Large intestine (tissue), 3 donors: ENCODE measurements at regions not wholly inside any gene's neighbourhood (a gene's known extent, or its start where the extent isn't known, plus 50 kb on each side); places are given as distances from the start of the nearest gene placed in this dataset.

Experiments
- DNase-seq, 2 donors: peaks; one replicate each; pipeline versions ENCODE4 v3.0.0 to v3.0.0-alpha.2; 2013
- H3K27ac ChIP-seq: one replicate; pipeline ENCODE4 v1.5.1; 2013; ENCODE audit warnings: low read length
- H3K27me3 ChIP-seq: 2 replicates; pipeline ENCODE4 v1.6.1; 2013; ENCODE audit warnings: low read length; ENCODE audit not compliant: control insufficient read depth, insufficient read depth
- H3K36me3 ChIP-seq: 2 replicates; pipeline ENCODE4 v1.6.1; 2013; ENCODE audit warnings: low read length; ENCODE audit not compliant: control insufficient read depth, insufficient read depth
- H3K4me1 ChIP-seq: one replicate; pipeline ENCODE4 v1.6.1; 2013; ENCODE audit warnings: low read length; ENCODE audit not compliant: control insufficient read depth, insufficient read depth
- H3K4me3 ChIP-seq: one replicate; pipeline ENCODE4 v1.5.1; 2013; ENCODE audit warnings: low read length
- H3K9me3 ChIP-seq: one replicate; pipeline ENCODE4 v1.6.1; 2013; ENCODE audit warnings: mild to moderate bottlenecking, low read depth, low read length, moderate library complexity; ENCODE audit not compliant: control insufficient read depth
- whole genome bisulfite sequencing: methylation state at CpG from one replicate; pipeline ENCODE4 v1.1.5; 2013; ENCODE audit warnings: low lambda C conversion rate; ENCODE audit not compliant: insufficient coverage; 5-methylcytosine and 5-hydroxymethylcytosine counted together

GRCh38 chr11:28518825-28519224, 410.6 kb downstream of the METTL15 start:
- Histone ChIP-seq H3K27me3 (no peaks in the 10 kb centered on the region), H3K9me3 (no peaks in the 10 kb centered on the region), H3K27ac (no peak overlapping the region), H3K4me1 (no peaks in the 10 kb centered on the region), H3K4me3 (no peak overlapping the region), H3K36me3 (no peaks in the 10 kb centered on the region)
- no peak for DNase-seq

- H3K9me3 ChIP-seq, result peaks cover under 1% of the 10 kb centered on the region
- H3K36me3 ChIP-seq, result no peaks in the 10 kb centered on the region
- H3K4me3 ChIP-seq, result no peak overlapping the region
- DNase-seq, result no peak
- WGBS, result 33% methylated on average over 3 of the region's 5 CpGs
- H3K27me3 ChIP-seq, result no peaks in the 10 kb centered on the region
- H3K4me1 ChIP-seq, result no peaks in the 10 kb centered on the region
- no peak overlapping the region for H3K27ac ChIP-seq
Observed at GRCh38 chr11:28517621-28518020, 409.4 kb downstream of the METTL15 start.

GRCh38 chr11:28514391-28514790, 406.2 kb downstream of the METTL15 start:
- no peaks in the 10 kb centered on the region for H3K36me3 ChIP-seq
- H3K4me3 ChIP-seq, result no peak overlapping the region
- peaks cover 7% of the 10 kb centered on the region for H3K9me3 ChIP-seq
- 100% methylated on average over 1 of the region's 2 CpGs for WGBS
- no peaks in the 10 kb centered on the region for H3K4me1 ChIP-seq
- no peak for DNase-seq
- no peaks in the 10 kb centered on the region for H3K27me3 ChIP-seq
- no peak overlapping the region for H3K27ac ChIP-seq

- Histone ChIP-seq H3K27ac (no peak overlapping the region), H3K9me3 (peaks cover 7% of the 10 kb centered on the region), H3K4me1 (no peaks in the 10 kb centered on the region), H3K4me3 (no peak overlapping the region), H3K27me3 (no peaks in the 10 kb centered on the region), H3K36me3 (no peaks in the 10 kb centered on the region)
- WGBS, result no CpG with 5 or more reads among the region's 19 CpGs
- no peak for DNase-seq
Observed at GRCh38 chr11:28512143-28512756, 404.1 kb downstream of the METTL15 start.

- no peak for DNase-seq
- WGBS, result 57% methylated on average over 1 of the region's 3 CpGs
- no peak overlapping the region for H3K27ac ChIP-seq
Observed at GRCh38 chr11:28505232-28505631, 397.0 kb downstream of the METTL15 start.

GRCh38 chr11:28504555-28505110, 396.4 kb downstream of the METTL15 start:
- Histone ChIP-seq H3K4me1 (no peaks in the 10 kb centered on the region), H3K4me3 (no peak overlapping the region), H3K36me3 (no peaks in the 10 kb centered on the region), H3K27me3 (no peaks in the 10 kb centered on the region), H3K9me3 (no peaks in the 10 kb centered on the region), H3K27ac (no peak overlapping the region)
- WGBS, result 93% methylated on average over 2 of the region's 6 CpGs
- no peak for DNase-seq

More at GRCh38 chr11:28505232-28505631, 397.0 kb downstream of the METTL15 start:
- H3K4me1 ChIP-seq, result no peaks in the 10 kb centered on the region
- H3K27me3 ChIP-seq, result no peaks in the 10 kb centered on the region
- no peaks in the 10 kb centered on the region for H3K36me3 ChIP-seq
- no peak overlapping the region for H3K4me3 ChIP-seq
- no peaks in the 10 kb centered on the region for H3K9me3 ChIP-seq

- WGBS, result no CpG with 5 or more reads among the region's 2 CpGs
- Histone ChIP-seq H3K4me3 (no peak overlapping the region), H3K9me3 (no peaks in the 10 kb centered on the region), H3K36me3 (no peaks in the 10 kb centered on the region), H3K4me1 (no peaks in the 10 kb centered on the region), H3K27me3 (no peaks in the 10 kb centered on the region), H3K27ac (no peak overlapping the region)
- no peak for DNase-seq
Observed at GRCh38 chr11:28495333-28495732, 387.1 kb downstream of the METTL15 start.

- Histone ChIP-seq H3K4me1 (no peaks in the 10 kb centered on the region), H3K27ac (no peak overlapping the region), H3K4me3 (no peak overlapping the region), H3K9me3 (no peaks in the 10 kb centered on the region), H3K27me3 (no peaks in the 10 kb centered on the region), H3K36me3 (no peaks in the 10 kb centered on the region)
- WGBS, result no CpG with 5 or more reads among the region's 1 CpG
- no peak for DNase-seq
Observed at GRCh38 chr11:28491431-28491830, 383.2 kb downstream of the METTL15 start.

GRCh38 chr11:28490773-28491382, 382.7 kb downstream of the METTL15 start:
- H3K36me3 ChIP-seq, result no peaks in the 10 kb centered on the region
- H3K9me3 ChIP-seq, result no peaks in the 10 kb centered on the region
- no peak for DNase-seq
- H3K4me1 ChIP-seq, result no peaks in the 10 kb centered on the region
- H3K27me3 ChIP-seq, result no peaks in the 10 kb centered on the region
- H3K4me3 ChIP-seq, result no peak overlapping the region
- H3K27ac ChIP-seq, result no peak overlapping the region

- Histone ChIP-seq H3K4me3 (no peak overlapping the region), H3K9me3 (no peaks in the 10 kb centered on the region), H3K36me3 (no peaks in the 10 kb centered on the region), H3K27me3 (no peaks in the 10 kb centered on the region), H3K27ac (no peak overlapping the region), H3K4me1 (no peaks in the 10 kb centered on the region)
- WGBS, result no CpG with 5 or more reads among the region's 1 CpG
- DNase-seq, result no peak
Observed at GRCh38 chr11:28488336-28488735, 380.1 kb downstream of the METTL15 start.
